ENCODE measurements at regions not wholly inside any gene's neighbourhood (a gene's known extent, or its start where the extent isn't known, plus 50 kb on each side); places are given as distances from the start of the nearest gene placed in this dataset.

DNA sequence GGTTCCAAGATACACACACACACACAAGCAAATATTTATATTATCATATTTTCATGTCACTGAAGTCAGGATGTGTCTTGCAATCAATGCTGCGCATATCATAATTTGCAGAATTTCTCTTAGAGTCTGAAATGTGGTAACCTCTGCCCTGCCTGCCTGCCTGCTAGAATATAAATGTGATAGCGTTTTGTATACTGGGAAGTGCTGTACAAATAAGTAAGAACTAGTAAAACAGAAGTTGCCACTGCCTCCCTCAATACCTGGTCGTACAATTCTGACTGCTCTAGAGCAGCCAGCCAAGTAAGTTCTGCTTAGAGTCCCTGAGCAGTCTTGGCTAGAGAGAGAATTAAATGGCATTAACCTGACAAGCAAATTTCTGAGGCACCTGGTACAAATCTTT lies 83.9 kb upstream of the NTF3 start:
- CTCF ChIA-PET, result no interaction called here

DNA sequence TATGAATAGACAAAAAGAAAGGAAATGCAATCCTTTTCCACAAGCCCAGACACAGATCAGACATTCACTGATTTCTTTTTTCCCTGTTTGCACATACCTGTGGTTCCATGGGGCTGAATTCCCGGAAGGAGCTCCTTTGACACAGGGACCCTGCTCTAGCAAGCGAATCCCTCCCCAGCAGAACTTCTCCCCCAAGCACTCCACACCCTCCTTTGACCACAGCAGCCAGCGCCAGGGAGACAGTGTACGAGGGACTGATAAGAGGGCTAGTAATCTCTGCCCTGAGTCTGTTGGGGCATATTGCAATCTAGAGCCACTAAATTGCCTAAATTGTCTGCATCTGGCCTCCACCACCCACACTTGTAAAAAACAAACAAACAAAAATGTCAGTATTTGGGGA lies 83.4 kb upstream of the NTF3 start:
- CTCF ChIA-PET, result no interaction called here
- Mint-ChIP-seq H3K4me3 (no peak overlapping the region), H3K36me3 (ENCODE audit: low read depth) (no peaks in the 10 kb centered on the region), H3K9me3 (peaks cover 2% of the 10 kb centered on the region), H3K4me1 (no peaks in the 10 kb centered on the region), H3K27ac (no peak overlapping the region), H3K27me3 (peaks cover 13% of the 10 kb centered on the region)
- TF ChIP-seq, protein P1, sequence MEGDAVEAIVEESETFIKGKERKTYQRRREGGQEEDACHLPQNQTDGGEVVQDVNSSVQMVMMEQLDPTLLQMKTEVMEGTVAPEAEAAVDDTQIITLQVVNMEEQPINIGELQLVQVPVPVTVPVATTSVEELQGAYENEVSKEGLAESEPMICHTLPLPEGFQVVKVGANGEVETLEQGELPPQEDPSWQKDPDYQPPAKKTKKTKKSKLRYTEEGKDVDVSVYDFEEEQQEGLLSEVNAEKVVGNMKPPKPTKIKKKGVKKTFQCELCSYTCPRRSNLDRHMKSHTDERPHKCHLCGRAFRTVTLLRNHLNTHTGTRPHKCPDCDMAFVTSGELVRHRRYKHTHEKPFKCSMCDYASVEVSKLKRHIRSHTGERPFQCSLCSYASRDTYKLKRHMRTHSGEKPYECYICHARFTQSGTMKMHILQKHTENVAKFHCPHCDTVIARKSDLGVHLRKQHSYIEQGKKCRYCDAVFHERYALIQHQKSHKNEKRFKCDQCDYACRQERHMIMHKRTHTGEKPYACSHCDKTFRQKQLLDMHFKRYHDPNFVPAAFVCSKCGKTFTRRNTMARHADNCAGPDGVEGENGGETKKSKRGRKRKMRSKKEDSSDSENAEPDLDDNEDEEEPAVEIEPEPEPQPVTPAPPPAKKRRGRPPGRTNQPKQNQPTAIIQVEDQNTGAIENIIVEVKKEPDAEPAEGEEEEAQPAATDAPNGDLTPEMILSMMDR (IDR thresholded peaks at IDR 0.05), result no peak
- POLR2A ChIA-PET, result no interaction called here
- ATAC-seq (ENCODE audit: low read depth) (no peak), DNase-seq (no peak)
- intact Hi-C loops (cut with micrococcal nuclease), result no loop called here

More for the DNA sequence above, 83.9 kb upstream of the NTF3 start:
- no peaks in the 10 kb centered on the region for H3K4me1 Mint-ChIP-seq
- TF ChIP-seq, protein P1 (IDR thresholded peaks at IDR 0.05), result no peak
- ATAC-seq (ENCODE audit: low read depth), result no peak
- POLR2A ChIA-PET, result no interaction called here
- peaks cover 13% of the 10 kb centered on the region for H3K27me3 Mint-ChIP-seq
- H3K4me3 Mint-ChIP-seq, result no peak overlapping the region
- no peaks in the 10 kb centered on the region for H3K36me3 Mint-ChIP-seq (ENCODE audit: low read depth)
- H3K9me3 Mint-ChIP-seq, result no peaks in the 10 kb centered on the region
- no peak overlapping the region for H3K27ac Mint-ChIP-seq
- intact Hi-C loops (cut with micrococcal nuclease), result no loop called here
- no peak for DNase-seq

DNA sequence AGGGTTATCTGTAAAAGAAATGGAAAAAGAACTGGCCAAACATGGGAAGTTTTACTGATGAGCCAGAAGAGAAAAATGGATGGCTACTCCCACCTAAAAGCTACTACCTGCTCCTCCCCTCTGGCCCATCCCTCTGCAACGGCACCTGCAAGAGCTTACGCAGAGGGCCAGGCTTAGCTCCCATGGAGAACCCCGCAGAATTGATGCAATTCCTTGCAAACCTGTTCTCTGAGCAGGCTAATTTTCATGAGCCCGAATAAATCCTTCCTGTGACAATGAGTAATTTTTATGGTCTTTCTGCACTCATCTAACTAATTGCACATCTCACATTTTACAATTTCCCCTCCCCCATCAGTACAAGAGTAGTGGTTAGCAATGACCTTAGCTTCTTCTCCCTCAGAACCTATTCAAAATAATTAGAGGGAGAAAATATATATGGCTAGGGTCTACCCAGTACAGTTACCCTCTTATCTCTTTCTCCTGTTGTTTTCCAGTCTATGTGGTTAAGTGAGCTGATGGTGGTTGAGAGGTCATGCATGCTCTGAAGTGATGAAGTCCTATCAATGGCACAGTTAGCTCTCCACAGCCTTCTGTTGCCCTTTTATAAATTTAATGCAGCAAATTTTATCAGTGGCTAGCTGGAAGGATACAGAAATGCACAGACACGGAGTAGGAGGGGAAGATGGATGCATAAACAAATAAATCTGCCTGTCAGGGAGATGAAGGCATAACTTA lies 67.7 kb upstream of the NTF3 start:
- Mint-ChIP-seq H3K4me1 (no peaks in the 10 kb centered on the region), H3K27ac (no peak overlapping the region), H3K9me3 (peaks cover 5% of the 10 kb centered on the region), H3K36me3 (ENCODE audit: low read depth) (no peaks in the 10 kb centered on the region), H3K4me3 (no peak overlapping the region), H3K27me3 (peaks cover 9% of the 10 kb centered on the region)
- TF ChIP-seq, protein P1 (IDR thresholded peaks at IDR 0.05), result no peak
- ChIA-PET POLR2A (no interaction called here), CTCF (no interaction called here)
- intact Hi-C loops (cut with micrococcal nuclease), result no loop called here
- DNase-seq (no peak), ATAC-seq (ENCODE audit: low read depth) (no peak)

DNA sequence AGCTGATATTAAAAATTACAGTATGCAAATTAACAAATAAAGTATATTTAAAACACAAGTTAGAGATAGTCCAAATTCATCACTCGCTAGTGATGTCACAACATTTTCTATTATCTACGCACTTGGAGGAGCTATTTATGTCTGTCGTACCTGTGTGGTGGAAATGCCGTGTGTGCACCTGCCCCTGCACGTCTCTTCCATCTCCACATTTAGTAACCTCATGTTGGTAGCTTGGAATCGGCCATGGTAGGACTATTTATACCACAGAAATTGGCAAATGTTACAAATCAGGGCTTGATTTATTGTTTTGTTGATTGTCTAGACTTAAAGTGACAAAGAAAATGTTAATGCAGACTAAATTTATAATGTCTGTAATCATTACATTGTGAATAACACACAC lies 62.6 kb upstream of the NTF3 start:
- ChIA-PET CTCF (no interaction called here), POLR2A (no interaction called here)
- Mint-ChIP-seq H3K27me3 (peaks cover 8% of the 10 kb centered on the region), H3K4me1 (no peaks in the 10 kb centered on the region), H3K9me3 (peaks cover 5% of the 10 kb centered on the region), H3K36me3 (ENCODE audit: low read depth) (no peaks in the 10 kb centered on the region), H3K4me3 (no peak overlapping the region), H3K27ac (no peak overlapping the region)
- no peak for ATAC-seq (ENCODE audit: low read depth)
- TF ChIP-seq, protein P1 (IDR thresholded peaks at IDR 0.05), result no peak
- DNase-seq, result no peak
- intact Hi-C loops (cut with micrococcal nuclease), result no loop called here

DNA sequence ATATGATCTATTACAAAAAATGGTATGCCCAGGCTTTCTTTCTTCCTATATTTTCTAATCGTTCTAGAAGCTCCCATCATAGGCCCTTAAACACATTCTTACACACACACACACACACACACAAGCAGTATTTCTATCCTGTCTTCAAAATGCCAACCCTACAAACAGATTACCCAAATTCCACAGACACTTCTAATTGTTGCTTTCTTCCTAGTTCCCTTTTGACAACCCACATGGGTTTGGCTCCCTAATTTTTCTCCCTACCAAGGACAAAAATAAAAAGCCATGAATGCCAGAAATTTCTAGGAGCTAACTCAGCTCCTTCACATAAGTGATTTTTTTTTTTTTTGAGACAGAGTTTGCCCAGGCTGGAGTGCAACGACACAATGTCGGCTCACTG lies 60.3 kb upstream of the NTF3 start:
- no peaks in the 10 kb centered on the region for H3K36me3 Mint-ChIP-seq (ENCODE audit: low read depth)
- ATAC-seq (ENCODE audit: low read depth), result no peak
- POLR2A ChIA-PET, result no interaction called here

More for the DNA sequence above, 60.3 kb upstream of the NTF3 start:
- no peaks in the 10 kb centered on the region for H3K9me3 Mint-ChIP-seq
- TF ChIP-seq, protein P1 (IDR thresholded peaks at IDR 0.05), result no peak
- H3K27ac Mint-ChIP-seq, result no peak overlapping the region
- H3K27me3 Mint-ChIP-seq, result peaks cover 6% of the 10 kb centered on the region
- H3K4me3 Mint-ChIP-seq, result no peak overlapping the region
- CTCF ChIA-PET, result no interaction called here
- no peaks in the 10 kb centered on the region for H3K4me1 Mint-ChIP-seq
- intact Hi-C loops (cut with micrococcal nuclease), result no loop called here
- no peak for DNase-seq

Measured in activated B cell treated with CpG ODN at 0.5 μM for 24 hours (primary cell).